Nephron (organoid): ENCODE measurements at regions not wholly inside any gene's neighbourhood (a gene's known extent, or its start where the extent isn't known, plus 50 kb on each side); places are given as distances from the start of the nearest gene placed in this dataset.

ENCODE experiments used
- H3K27ac Mint-ChIP-seq, 3 experiments: 2 replicates each; pipeline ENCODE4 v1.8.0; 2020; ENCODE audit warnings: mixed read lengths in 3 of 3, mild to moderate bottlenecking in 2 of 3, moderate library complexity in 1 of 3
- H3K27me3 Mint-ChIP-seq: 2 replicates; pipeline ENCODE4 v1.8.0; 2021; ENCODE audit warnings: low read depth, mild to moderate bottlenecking, moderate library complexity, mixed read lengths
- H3K36me3 Mint-ChIP-seq: 2 replicates; pipeline ENCODE4 v1.8.0; 2020; ENCODE audit warnings: low read depth, mixed read lengths
- H3K4me1 Mint-ChIP-seq: 2 replicates; pipeline ENCODE4 v1.8.0; 2020; ENCODE audit warnings: mixed read lengths
- H3K4me3 Mint-ChIP-seq, 3 experiments: 2 replicates each; pipeline ENCODE4 v1.8.0; 2020; ENCODE audit warnings: mild to moderate bottlenecking in 3 of 3, mixed read lengths in 3 of 3, moderate library complexity in 2 of 3
- H3K9me3 Mint-ChIP-seq: 2 replicates; pipeline ENCODE4 v1.8.0; 2020; ENCODE audit warnings: mixed read lengths
- CTCF ChIP-seq, 3 experiments: fragments of 200-600 bp; sonication (generic); IDR thresholded peaks; one replicate each; pipeline ENCODE4 v1.5.0; 2021; ENCODE audit warnings: antibody characterized with exemption in 3 of 3; ENCODE audit not compliant: unreplicated experiment in 3 of 3

DNA sequence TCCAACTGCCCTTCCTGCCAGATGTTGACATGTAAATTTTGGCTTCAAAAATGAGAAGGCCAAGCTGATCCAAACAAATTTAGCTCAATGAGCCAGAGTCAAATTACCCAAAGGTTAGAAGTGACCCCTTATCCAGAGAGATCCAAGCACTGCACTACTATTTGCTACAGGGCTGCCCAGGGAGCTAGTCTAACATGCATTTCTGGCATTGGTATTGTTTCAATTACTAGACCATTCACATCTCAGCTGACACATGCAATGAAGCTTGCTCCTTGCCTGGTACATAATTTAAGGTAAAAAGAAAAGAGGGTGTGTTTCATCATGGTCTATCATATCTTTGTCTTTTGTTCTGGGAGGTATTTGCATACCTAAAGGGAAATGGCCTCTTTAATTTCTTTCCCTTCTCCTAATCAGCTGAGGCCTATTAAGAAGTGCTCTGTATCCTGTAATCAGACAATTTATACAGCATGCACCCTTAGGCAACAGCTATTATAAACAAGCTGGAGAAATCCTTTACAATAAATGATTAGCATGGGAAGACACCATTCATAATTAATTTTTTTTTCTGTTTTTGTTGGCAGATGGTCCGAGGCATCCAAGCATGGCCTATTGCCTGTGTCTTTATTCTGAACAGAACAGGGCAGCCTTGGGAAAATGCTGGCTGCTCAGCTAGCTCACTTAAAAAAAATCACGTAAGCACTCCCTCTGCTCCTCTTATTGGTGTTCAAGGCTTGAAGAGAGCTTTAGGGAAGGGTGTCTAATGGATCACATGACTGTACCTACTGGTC lies 161.5 kb upstream of the SALL1 start:
- Mint-ChIP-seq H3K27ac (peak overlapping the region in 1 of 3 experiments; percentile 29), H3K36me3 (no peaks in the 10 kb centered on the region), H3K9me3 (peaks cover 3% of the 10 kb centered on the region), H3K27me3 (peaks cover 4% of the 10 kb centered on the region), H3K4me1 (peaks cover 8% of the 10 kb centered on the region), H3K4me3 (no peak overlapping the region)
- TF ChIP-seq CTCF (IDR thresholded peaks at IDR 0.05; ENCODE audit: unreplicated experiment in 3 of 3): no peak

GRCh38 chr16:51310159-51310558 lies 159.1 kb upstream of the SALL1 start:
- Mint-ChIP-seq H3K9me3 (peaks cover 3% of the 10 kb centered on the region), H3K4me3 (no peak overlapping the region), H3K4me1 (peaks cover 26% of the 10 kb centered on the region), H3K36me3 (no peaks in the 10 kb centered on the region), H3K27me3 (no peaks in the 10 kb centered on the region), H3K27ac (peak overlapping the region; percentile 58 to 84 (median 78))
- TF ChIP-seq CTCF (IDR thresholded peaks at IDR 0.05; ENCODE audit: unreplicated experiment in 3 of 3): no peak

- no peak overlapping the region for H3K4me3 Mint-ChIP-seq
- H3K27ac Mint-ChIP-seq: no peak overlapping the region
- peaks cover 3% of the 10 kb centered on the region for H3K9me3 Mint-ChIP-seq
- peaks cover 18% of the 10 kb centered on the region for H3K4me1 Mint-ChIP-seq
- no peaks in the 10 kb centered on the region for H3K36me3 Mint-ChIP-seq
- H3K27me3 Mint-ChIP-seq: no peaks in the 10 kb centered on the region
- no peak for TF ChIP-seq CTCF (IDR thresholded peaks at IDR 0.05; ENCODE audit: unreplicated experiment in 3 of 3)
Observed at GRCh38 chr16:51306886-51307595, 156.0 kb upstream of the SALL1 start.

DNA sequence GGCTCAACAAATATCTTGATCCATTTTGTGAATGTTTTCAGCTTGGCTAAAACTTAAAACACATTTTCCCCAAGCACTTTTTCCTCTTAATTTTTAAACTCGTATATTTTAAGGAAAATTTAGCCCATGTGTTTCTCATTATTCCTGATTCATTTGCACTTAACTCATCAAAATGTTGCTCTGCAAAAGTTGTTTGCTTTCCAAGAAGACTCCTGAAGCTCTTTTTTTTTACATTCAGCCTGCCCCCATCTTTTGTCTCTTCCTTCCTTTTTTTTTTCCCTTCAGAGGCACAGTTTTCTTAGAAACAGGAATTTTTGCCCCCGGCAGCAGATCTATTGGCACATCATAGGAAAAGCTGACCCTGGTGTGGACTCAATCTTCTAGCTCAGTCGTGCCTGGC lies 155.0 kb upstream of the SALL1 start:
- Mint-ChIP-seq H3K9me3 (peaks cover 3% of the 10 kb centered on the region), H3K36me3 (no peaks in the 10 kb centered on the region), H3K27me3 (no peaks in the 10 kb centered on the region), H3K27ac (peak overlapping the region in 2 of 3 experiments; percentile 8 to 32), H3K4me3 (no peak overlapping the region), H3K4me1 (peaks cover 18% of the 10 kb centered on the region)
- no peak for TF ChIP-seq CTCF (IDR thresholded peaks at IDR 0.05; ENCODE audit: unreplicated experiment in 3 of 3)

DNA sequence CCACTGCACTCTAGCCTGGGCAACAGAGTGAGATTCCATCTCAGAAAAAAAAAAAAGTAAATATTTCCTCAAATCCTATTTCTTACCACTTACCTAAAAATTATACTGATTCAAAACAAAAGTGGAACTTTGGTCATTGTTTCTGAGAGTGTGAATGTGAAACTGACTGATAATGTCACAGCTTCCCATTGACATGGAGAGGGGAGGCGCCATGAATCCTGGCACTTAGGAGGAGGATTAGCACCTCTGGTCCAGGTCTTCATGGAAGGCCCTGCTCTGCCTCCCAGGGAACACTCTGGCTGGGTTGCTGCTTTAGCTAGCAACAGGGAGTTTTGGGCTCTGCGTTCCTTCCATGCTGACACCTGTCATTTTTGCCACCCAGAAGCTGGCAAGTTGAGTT lies 154.3 kb upstream of the SALL1 start:
- Mint-ChIP-seq H3K27me3 (no peaks in the 10 kb centered on the region), H3K27ac (peak overlapping the region in 1 of 3 experiments; percentile 32), H3K4me1 (peaks cover 18% of the 10 kb centered on the region), H3K9me3 (peaks cover 3% of the 10 kb centered on the region), H3K36me3 (no peaks in the 10 kb centered on the region), H3K4me3 (no peak overlapping the region)
- no peak for TF ChIP-seq CTCF (IDR thresholded peaks at IDR 0.05; ENCODE audit: unreplicated experiment in 3 of 3)
